ENCODE measurements at regions not wholly inside any gene's neighbourhood (a gene's known extent, or its start where the extent isn't known, plus 50 kb on each side); places are given as distances from the start of the nearest gene placed in this dataset.
"Not testable (repeated sequence)": the region's sequence is repeated elsewhere in the genome, so short reads cannot be mapped to it uniquely, and the experiment has no call there.

DNA sequence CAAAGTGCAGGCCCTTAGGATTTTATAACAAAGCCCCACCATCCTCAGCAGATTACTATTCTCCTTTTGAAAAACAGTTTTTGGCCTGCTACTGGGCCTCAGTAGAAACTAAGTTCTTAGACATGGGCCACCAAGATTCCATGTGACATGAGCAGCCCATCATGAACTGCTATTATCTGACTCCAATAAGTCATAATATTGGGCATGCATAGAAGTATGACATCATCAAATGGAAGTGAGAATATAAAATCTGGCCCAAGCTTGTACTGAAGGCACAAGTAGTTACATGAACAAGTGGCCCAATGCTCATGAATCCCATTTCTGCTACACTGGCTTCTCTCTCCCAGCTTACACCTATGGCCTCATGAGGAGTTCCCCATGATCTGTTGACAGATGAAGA is 404.8 kb downstream of the EPHA5 start:
- H3K36me3 ChIP-seq: no peaks in the 10 kb centered on the region
- no peaks in the 10 kb centered on the region for H3K27me3 ChIP-seq (replicated peaks)
- no peaks in the 10 kb centered on the region for H3K9me3 ChIP-seq (replicated peaks)
- no peaks in the 10 kb centered on the region for H3K4me1 ChIP-seq (replicated peaks)
- DNase-seq (ENCODE audit: low read depth in 1 of 2, low spot score in 2 of 2): no peak
- H3K27ac ChIP-seq: no peak overlapping the region
- H3K4me3 ChIP-seq: no peak overlapping the region

- H3K36me3 ChIP-seq: no peaks in the 10 kb centered on the region
- no peak for DNase-seq (ENCODE audit: low read depth in 1 of 2, low spot score in 2 of 2)
- no peak overlapping the region for H3K27ac ChIP-seq
- no peaks in the 10 kb centered on the region for H3K4me1 ChIP-seq (replicated peaks)
- no peak overlapping the region for H3K4me3 ChIP-seq
- no peaks in the 10 kb centered on the region for H3K9me3 ChIP-seq (replicated peaks)
- no peaks in the 10 kb centered on the region for H3K27me3 ChIP-seq (replicated peaks)
Measured at GRCh38 chr4:65259296-65259695, 411.0 kb downstream of the EPHA5 start.

DNA sequence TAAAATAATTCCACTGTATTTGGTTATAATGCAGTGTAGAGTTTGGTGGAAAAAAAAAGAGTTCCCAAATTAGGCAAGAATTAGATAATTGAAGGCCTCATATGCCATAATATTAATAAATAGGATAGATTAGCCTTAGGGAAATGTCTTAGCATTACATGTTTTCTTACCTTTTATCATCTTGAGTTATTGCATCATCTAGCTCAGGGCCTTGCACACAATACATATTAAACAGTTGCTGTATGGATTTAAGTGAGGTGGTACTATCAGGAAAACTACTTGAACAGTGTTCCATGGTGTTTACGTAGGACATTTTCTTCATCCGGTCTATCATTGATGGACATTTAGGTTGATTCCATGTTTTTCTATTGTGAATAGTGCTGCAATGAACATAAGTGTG is 419.4 kb downstream of the EPHA5 start:
- H3K9me3 ChIP-seq (replicated peaks): no peaks in the 10 kb centered on the region
- no peak overlapping the region for H3K27ac ChIP-seq
- no peak overlapping the region for H3K4me3 ChIP-seq
- no peaks in the 10 kb centered on the region for H3K4me1 ChIP-seq (replicated peaks)
- no peak for DNase-seq (ENCODE audit: low read depth in 1 of 2, low spot score in 2 of 2)
- H3K36me3 ChIP-seq: no peaks in the 10 kb centered on the region
- H3K27me3 ChIP-seq (replicated peaks): no peaks in the 10 kb centered on the region

GRCh38 chr4:65249111-65249510 is 421.2 kb downstream of the EPHA5 start:
- H3K27me3 ChIP-seq (replicated peaks): no peaks in the 10 kb centered on the region
- no peaks in the 10 kb centered on the region for H3K9me3 ChIP-seq (replicated peaks)
- no peaks in the 10 kb centered on the region for H3K4me1 ChIP-seq (replicated peaks)
- DNase-seq (ENCODE audit: low read depth in 1 of 2, low spot score in 2 of 2): no peak
- H3K27ac ChIP-seq: no peak overlapping the region
- no peaks in the 10 kb centered on the region for H3K36me3 ChIP-seq
- H3K4me3 ChIP-seq: no peak overlapping the region

DNA sequence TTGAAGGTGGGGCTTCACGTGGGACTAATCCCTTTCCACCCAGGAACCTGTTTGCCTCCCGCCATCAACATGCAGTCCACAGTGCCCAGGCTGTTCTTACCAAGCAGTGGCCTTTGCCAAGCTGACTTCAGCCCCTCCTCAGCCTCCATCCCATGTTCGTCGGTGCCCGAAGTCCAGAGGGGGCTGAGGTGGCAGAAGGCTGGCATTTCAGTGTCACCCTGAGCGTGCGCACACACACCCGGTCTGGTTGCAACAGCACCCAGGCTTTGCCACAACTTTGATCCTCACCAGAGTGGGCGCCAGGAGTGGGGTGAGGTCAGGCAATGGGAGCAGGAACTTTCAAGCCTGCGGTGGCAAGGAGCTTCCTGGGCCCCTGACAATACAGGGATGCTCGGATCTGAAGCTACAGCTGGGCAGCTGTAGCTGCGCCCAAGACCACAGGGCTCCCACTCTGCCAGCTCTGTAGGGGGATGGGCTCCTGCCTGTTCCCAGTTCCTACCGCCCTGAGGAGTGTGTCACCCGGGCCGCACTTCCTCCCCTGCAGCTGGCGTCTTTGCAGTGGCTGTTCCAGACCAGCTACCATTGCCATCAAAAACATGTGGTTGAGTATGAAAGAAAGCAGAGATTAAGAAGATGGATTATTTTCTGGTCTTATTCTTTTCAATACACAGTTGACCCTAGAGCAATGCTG is 428.0 kb downstream of the EPHA5 start:
- Histone ChIP-seq H3K36me3 (no peaks in the 10 kb centered on the region), H3K9me3 (replicated peaks) (no peaks in the 10 kb centered on the region), H3K4me3 (no peak overlapping the region), H3K27me3 (replicated peaks) (no peaks in the 10 kb centered on the region), H3K27ac (no peak overlapping the region), H3K4me1 (replicated peaks) (no peaks in the 10 kb centered on the region)
- DNase-seq (ENCODE audit: low read depth in 1 of 2, low spot score in 2 of 2): no peak

DNA sequence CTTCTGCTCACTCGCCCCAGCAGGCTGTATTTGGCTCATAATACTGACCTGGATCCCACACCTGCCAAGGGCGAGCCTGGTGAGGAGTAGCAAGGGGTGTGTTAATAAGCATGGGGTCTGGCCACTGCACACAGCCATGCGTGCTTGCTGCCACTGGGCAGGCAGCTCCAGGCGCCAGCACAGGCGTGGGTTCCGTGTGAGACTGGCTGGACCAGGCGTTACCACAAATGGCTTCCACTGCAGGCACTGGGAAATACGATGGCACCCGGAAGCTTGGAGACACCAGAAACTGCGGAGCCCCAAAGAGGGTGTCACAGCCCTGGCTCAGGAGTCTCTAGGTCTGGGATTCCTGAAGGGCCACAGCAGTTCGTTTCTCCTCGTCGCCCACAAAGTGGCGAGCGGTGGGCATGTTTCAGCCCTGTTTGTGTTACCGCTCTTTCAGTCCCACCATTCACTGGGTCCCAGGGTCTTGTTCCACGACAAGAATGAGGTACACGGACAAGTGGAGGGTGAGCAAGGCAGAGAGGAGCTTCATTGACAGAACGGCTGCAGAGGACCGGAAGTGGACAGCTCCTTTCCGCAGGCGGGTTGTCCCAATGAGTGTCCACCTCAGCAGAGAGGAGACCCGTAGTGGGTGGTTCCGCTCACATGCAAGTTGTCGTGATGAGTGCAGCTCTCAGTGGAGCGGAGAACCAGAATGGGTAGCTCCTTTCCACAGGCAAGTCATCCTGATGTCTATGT is 428.9 kb downstream of the EPHA5 start:
- H3K4me3 ChIP-seq: no peak overlapping the region
- H3K36me3 ChIP-seq: no peaks in the 10 kb centered on the region
- H3K27ac ChIP-seq: no peak overlapping the region
- no peaks in the 10 kb centered on the region for H3K9me3 ChIP-seq (replicated peaks)
- H3K4me1 ChIP-seq (replicated peaks): no peaks in the 10 kb centered on the region
- DNase-seq (ENCODE audit: low read depth in 1 of 2, low spot score in 2 of 2): no peak
- no peaks in the 10 kb centered on the region for H3K27me3 ChIP-seq (replicated peaks)

DNA sequence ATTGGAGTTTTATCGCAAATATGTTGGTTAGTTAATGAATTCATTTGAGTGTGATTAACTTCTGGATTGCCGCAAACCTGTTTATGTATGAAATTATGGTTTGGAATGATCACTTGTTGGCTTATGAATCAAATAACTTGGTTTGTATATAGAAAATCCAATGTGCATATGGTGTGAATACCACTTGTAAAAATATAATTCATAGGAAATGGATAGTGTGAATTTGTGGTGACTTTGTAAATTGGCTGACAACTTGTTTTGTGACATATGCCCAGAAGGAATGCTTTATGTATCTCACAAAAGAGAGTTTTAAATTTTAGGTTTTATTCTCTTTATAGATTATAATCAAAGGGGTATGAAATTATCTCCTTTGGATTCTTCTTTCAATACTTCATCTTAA is 436.2 kb downstream of the EPHA5 start:
- Histone ChIP-seq H3K27me3 (replicated peaks) (no peaks in the 10 kb centered on the region), H3K9me3 (replicated peaks) (no peaks in the 10 kb centered on the region), H3K4me1 (replicated peaks) (no peaks in the 10 kb centered on the region), H3K27ac (no peak overlapping the region), H3K4me3 (no peak overlapping the region), H3K36me3 (no peaks in the 10 kb centered on the region)
- no peak for DNase-seq (ENCODE audit: low read depth in 1 of 2, low spot score in 2 of 2)

DNA sequence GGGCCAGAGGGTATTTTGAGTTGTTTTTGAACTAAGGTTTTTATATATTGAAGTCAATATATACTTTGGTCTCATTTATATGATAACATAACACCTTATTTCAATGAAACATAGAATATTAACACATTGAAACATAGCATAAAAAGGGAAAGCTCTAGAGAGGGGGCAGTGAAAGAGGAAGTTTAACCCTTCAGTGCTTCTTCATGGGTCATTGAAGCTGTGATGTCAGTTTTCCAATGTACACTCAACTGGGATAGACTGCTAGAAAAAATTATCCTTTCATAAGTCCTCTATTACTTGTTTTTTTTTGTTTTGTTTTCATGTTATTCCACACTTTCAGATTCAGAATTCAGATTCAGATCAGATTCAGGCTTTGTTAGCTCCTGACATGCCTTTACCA is 442.7 kb downstream of the EPHA5 start:
- Histone ChIP-seq H3K27me3 (replicated peaks) (no peaks in the 10 kb centered on the region), H3K4me3 (no peak overlapping the region), H3K4me1 (replicated peaks) (no peaks in the 10 kb centered on the region), H3K36me3 (no peaks in the 10 kb centered on the region), H3K27ac (no peak overlapping the region), H3K9me3 (replicated peaks) (no peaks in the 10 kb centered on the region)
- DNase-seq (ENCODE audit: low read depth in 1 of 2, low spot score in 2 of 2): no peak

GRCh38 chr4:65223601-65224000 is 446.7 kb downstream of the EPHA5 start:
- no peaks in the 10 kb centered on the region for H3K36me3 ChIP-seq
- DNase-seq (ENCODE audit: low read depth in 1 of 2, low spot score in 2 of 2): no peak
- H3K27me3 ChIP-seq (replicated peaks): no peaks in the 10 kb centered on the region

DNA sequence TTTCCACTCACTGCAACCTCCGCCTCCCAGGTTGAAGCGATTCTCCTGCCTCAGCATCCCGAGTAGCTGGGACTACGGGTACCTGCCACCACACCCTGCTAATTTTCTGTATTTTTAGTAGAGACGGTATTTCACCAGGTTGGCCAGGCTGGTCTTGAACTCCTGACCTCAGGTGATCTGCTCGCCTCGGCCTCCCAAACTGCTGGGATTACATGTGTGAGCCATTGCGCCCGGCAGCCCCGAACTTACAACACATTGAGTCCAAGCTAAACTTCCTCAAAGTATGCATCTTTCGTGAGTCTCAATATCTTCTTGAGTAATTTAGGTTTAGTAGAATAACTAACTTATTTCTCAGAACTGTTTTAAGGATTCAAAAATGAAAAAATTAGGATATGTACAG is 447.2 kb downstream of the EPHA5 start:
- H3K27ac ChIP-seq; H3K36me3 ChIP-seq; H3K27me3 ChIP-seq (replicated peaks): not testable (repeated sequence)

More at GRCh38 chr4:65223601-65224000, 446.7 kb downstream of the EPHA5 start:
- Histone ChIP-seq H3K4me1 (replicated peaks) (no peaks in the 10 kb centered on the region), H3K27ac (no peak overlapping the region), H3K9me3 (replicated peaks) (no peaks in the 10 kb centered on the region), H3K4me3 (no peak overlapping the region)

DNA sequence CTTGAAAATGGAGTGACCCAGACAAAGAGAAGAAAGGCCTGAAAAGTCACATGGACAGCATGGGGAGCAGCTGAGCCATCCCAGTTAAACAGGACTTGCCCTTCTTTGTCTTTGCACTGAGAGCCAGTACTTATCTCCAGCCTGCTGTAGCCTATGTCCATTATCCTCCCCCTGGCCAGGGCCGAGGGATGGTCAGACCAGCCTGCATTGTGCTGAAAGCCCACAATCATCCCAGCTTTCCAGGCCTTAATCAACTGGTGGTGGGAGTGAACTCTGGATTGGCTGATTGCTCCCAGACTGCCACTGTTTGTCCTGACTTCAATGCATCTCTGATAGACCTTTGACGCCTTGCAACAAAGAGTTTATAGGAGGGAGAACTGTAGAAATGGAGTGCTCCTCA is 453.1 kb downstream of the EPHA5 start:
- no peak for DNase-seq (ENCODE audit: low read depth in 1 of 2, low spot score in 2 of 2)

More for the DNA sequence above, 447.2 kb downstream of the EPHA5 start:
- not testable (repeated sequence) for H3K4me3 ChIP-seq; H3K9me3 ChIP-seq (replicated peaks); DNase-seq (ENCODE audit: low read depth in 1 of 2, low spot score in 2 of 2); H3K4me1 ChIP-seq (replicated peaks)

GRCh38 chr4:65202853-65203236 is 467.4 kb downstream of the EPHA5 start:
- no peak overlapping the region for H3K27ac ChIP-seq
- H3K4me1 ChIP-seq (replicated peaks): no peaks in the 10 kb centered on the region
- H3K4me3 ChIP-seq: no peak overlapping the region
- no peaks in the 10 kb centered on the region for H3K9me3 ChIP-seq (replicated peaks)
- no peaks in the 10 kb centered on the region for H3K27me3 ChIP-seq (replicated peaks)
- no peaks in the 10 kb centered on the region for H3K36me3 ChIP-seq
- DNase-seq (ENCODE audit: low read depth in 1 of 2, low spot score in 2 of 2): no peak

More for the DNA sequence above, 453.1 kb downstream of the EPHA5 start:
- Histone ChIP-seq H3K27ac (no peak overlapping the region), H3K27me3 (replicated peaks) (no peaks in the 10 kb centered on the region), H3K36me3 (no peaks in the 10 kb centered on the region), H3K4me3 (no peak overlapping the region), H3K9me3 (replicated peaks) (no peaks in the 10 kb centered on the region), H3K4me1 (replicated peaks) (no peaks in the 10 kb centered on the region)

- H3K36me3 ChIP-seq: no peaks in the 10 kb centered on the region
- no peaks in the 10 kb centered on the region for H3K4me1 ChIP-seq (replicated peaks)
- H3K4me3 ChIP-seq: no peak overlapping the region
- no peaks in the 10 kb centered on the region for H3K27me3 ChIP-seq (replicated peaks)
- no peak for DNase-seq (ENCODE audit: low read depth in 1 of 2, low spot score in 2 of 2)
- no peak overlapping the region for H3K27ac ChIP-seq
- H3K9me3 ChIP-seq (replicated peaks): no peaks in the 10 kb centered on the region
Measured at GRCh38 chr4:65202165-65202852, 468.0 kb downstream of the EPHA5 start.

DNA sequence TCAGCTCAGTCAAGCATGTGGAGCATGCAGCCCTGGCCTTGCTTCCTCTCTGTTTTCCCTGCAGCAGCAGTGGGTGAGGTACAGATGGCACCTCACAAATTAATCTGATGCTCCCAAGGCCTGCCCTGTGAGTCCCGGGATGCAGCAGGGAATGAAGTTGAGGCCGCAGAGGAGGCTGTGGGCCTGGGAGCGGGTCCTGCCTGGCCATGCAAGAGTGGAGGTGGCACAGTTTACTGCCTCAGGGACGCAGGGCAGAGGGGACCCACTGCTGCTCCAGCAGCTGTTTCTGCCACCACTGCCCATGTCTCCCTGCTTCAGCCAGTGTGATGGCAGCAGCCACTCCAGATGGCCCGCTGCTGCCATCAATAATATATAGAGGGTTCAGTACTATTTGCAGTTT is 474.6 kb downstream of the EPHA5 start:
- DNase-seq (ENCODE audit: low read depth in 1 of 2, low spot score in 2 of 2): no peak
- no peak overlapping the region for H3K4me3 ChIP-seq
- H3K9me3 ChIP-seq (replicated peaks): no peaks in the 10 kb centered on the region
- no peaks in the 10 kb centered on the region for H3K27me3 ChIP-seq (replicated peaks)
- H3K4me1 ChIP-seq (replicated peaks): no peaks in the 10 kb centered on the region
- H3K36me3 ChIP-seq: no peaks in the 10 kb centered on the region
- H3K27ac ChIP-seq: no peak overlapping the region
